HepG2 (cell line): ENCODE measurements at regions not wholly inside any gene's neighbourhood (a gene's known extent, or its start where the extent isn't known, plus 50 kb on each side); places are given as distances from the start of the nearest gene placed in this dataset.

Source experiments
- ATAC-seq: fragments of 200-7000 bp; cut with Tn5 transposase; 3 replicates; pipeline ENCODE4 v1.9.1; 2020; ENCODE audit warnings: mild to moderate bottlenecking, moderate library complexity
- BruUV-seq: library from RNA; stranded (reverse); fragments of 400-500 nt; replicated peaks from 2 replicates; lab custom pipeline; 2021; lab: Mats Ljungman, UMichigan
- CTCF ChIA-PET: fragments of 300-600 bp; formaldehyde crosslinking; extraction: SDS; loops from one replicate; lab custom pipeline; 2021; ENCODE audit warnings: low total read pairs, inconsistent platforms, low intra/inter-chr PET ratio; lab: Yijun Ruan, JAX
- POLR2A ChIA-PET: fragments of 350-600 bp; sonication (Branson Sonifier 250); formaldehyde crosslinking; loops from one replicate; lab custom pipeline; 2020; ENCODE audit warnings: antibody characterized with exemption, inconsistent platforms; lab: Yijun Ruan, JAX
- DNase-seq: peaks from one replicate; pipeline ENCODE4 v3.0.0-alpha.2; 2015; ENCODE audit warnings: low spot score
- FAIRE-seq: peaks from 3 replicates; lab custom pipeline; 2011; peaks lifted over from hg19 to GRCh38; lab: Jason Lieb, UNC
- H2AFZ ChIP-seq: one replicate; pipeline ENCODE4 v1.6.1; 2011; ENCODE audit warnings: low read length, inconsistent platforms
- H3K27ac ChIP-seq: fragments of 300-600 bp; 3 replicates; pipeline ENCODE4 v1.8.0; 2011; ENCODE audit warnings: mixed run types, mild to moderate bottlenecking, mixed read lengths, low read length, inconsistent platforms; ENCODE audit not compliant: insufficient read depth; ENCODE audit errors: extremely low read length
- H3K27me3 ChIP-seq, 2 experiments: fragments of 200-600 bp in 1 of 2; 2 replicates in 1 of 2; 3 replicates in 1 of 2; pipeline versions ENCODE4 v1.6.0 to v1.8.0; 2011; ENCODE audit warnings: low read length in 2 of 2, mild to moderate bottlenecking in 2 of 2, moderate library complexity in 2 of 2, inconsistent platforms in 1 of 2; ENCODE audit not compliant: insufficient read depth in 2 of 2, control insufficient read depth in 1 of 2
- H3K36me3 ChIP-seq, 2 experiments: fragments of 200-600 bp in 1 of 2; replicated peaks in 1 of 2; 2 replicates in 1 of 2; 3 replicates in 1 of 2; pipeline versions ENCODE4 v1.5.1 to v1.8.0; 2011; ENCODE audit warnings: low read length in 2 of 2, inconsistent platforms in 1 of 2; ENCODE audit not compliant: insufficient read depth in 2 of 2, control insufficient read depth in 1 of 2
- H3K4me1 ChIP-seq: 2 replicates; pipeline ENCODE4 v1.5.1; 2012; ENCODE audit warnings: low read length, inconsistent platforms; ENCODE audit not compliant: insufficient read depth
- H3K4me2 ChIP-seq: 2 replicates; pipeline ENCODE4 v1.6.0; 2011; ENCODE audit warnings: low read depth, low read length, inconsistent platforms
- H3K4me3 ChIP-seq, 3 experiments: fragments of 200-600 bp in 1 of 3; sonication (generic), shearing (Covaris generic) in 1 of 3; replicated peaks in 1 of 3; 2 replicates each; pipeline ENCODE4 v1.5.1; 2011 to 2016; ENCODE audit warnings: low read length in 3 of 3, inconsistent platforms in 2 of 3, low read depth in 2 of 3, mild to moderate bottlenecking in 2 of 3, control low read depth in 1 of 3, mixed read lengths in 1 of 3; ENCODE audit not compliant: insufficient read depth in 1 of 3
- H3K79me2 ChIP-seq: one replicate; pipeline ENCODE4 v1.6.1; 2011; ENCODE audit warnings: low read length, inconsistent platforms; ENCODE audit not compliant: insufficient read depth
- H3K9ac ChIP-seq: 2 replicates; pipeline ENCODE4 v1.6.0; 2011; ENCODE audit warnings: mild to moderate bottlenecking, low read depth, low read length, inconsistent platforms; ENCODE audit not compliant: insufficient read depth
- H3K9me3 ChIP-seq: 2 replicates; pipeline ENCODE4 v1.5.1; 2012; ENCODE audit warnings: mild to moderate bottlenecking, low read length
- H4K20me1 ChIP-seq: 2 replicates; pipeline ENCODE4 v1.6.0; 2011; ENCODE audit warnings: inconsistent platforms, mild to moderate bottlenecking, low read length, moderate library complexity; ENCODE audit not compliant: insufficient read depth
- AGO2 ChIP-seq: fragments of 200-400 bp; formaldehyde crosslinking; optimal IDR thresholded peaks from 2 replicates; pipeline ENCODE3; 2017; ENCODE audit warnings: mild to moderate bottlenecking, low read depth, low read length, moderate library complexity
- CBX2 ChIP-seq, 2 experiments: fragments of 200-600 bp in 1 of 2; sonication (generic); formaldehyde crosslinking in 1 of 2; IDR thresholded peaks; 2 replicates each; pipeline versions ENCODE4 v1.7.0 to v1.8.1; 2018 to 2022; ENCODE audit warnings: low read depth in 2 of 2, low read length in 1 of 2, mild to moderate bottlenecking in 1 of 2, missing genetic modification reagents in 1 of 2
- CCAR2 ChIP-seq: fragments of 200-400 bp; formaldehyde crosslinking; optimal IDR thresholded peaks from 2 replicates; pipeline ENCODE3; 2018; ENCODE audit warnings: low read depth, mild to moderate bottlenecking, low read length, moderate library complexity
- KMT2A ChIP-seq: sonication (generic); formaldehyde crosslinking; IDR thresholded peaks from 2 replicates; pipeline ENCODE4 v1.4.0; 2020; ENCODE audit warnings: missing genetic modification reagents
- NBN ChIP-seq: fragments of 450-650 bp; conservative IDR thresholded peaks from 2 replicates; pipeline ENCODE4 v1.6.1; 2017
- NFIB ChIP-seq: sonication (generic); formaldehyde crosslinking; IDR thresholded peaks from 2 replicates; pipeline ENCODE4 v1.9.0; 2021; ENCODE audit warnings: missing genetic modification reagents, mild to moderate bottlenecking, borderline replicate concordance
- NFKB2 ChIP-seq: sonication (generic); formaldehyde crosslinking; IDR thresholded peaks from 2 replicates; pipeline ENCODE4 v1.4.0; 2020; ENCODE audit warnings: missing genetic modification reagents, borderline replicate concordance
- RFX5 ChIP-seq: IDR thresholded peaks from 2 replicates; pipeline ENCODE4 v1.6.1; 2011; ENCODE audit warnings: low read depth, low read length, improper control_type of control experiment
- SP2 ChIP-seq: sonication (generic); formaldehyde crosslinking; IDR thresholded peaks from 2 replicates; pipeline ENCODE4 v1.5.1; 2020; ENCODE audit warnings: mild to moderate bottlenecking, missing genetic modification reagents
- ZNF207 ChIP-seq: fragments of 450-650 bp; IDR thresholded peaks from 2 replicates; pipeline ENCODE4 v1.6.1; 2016; ENCODE audit warnings: antibody characterized with exemption, borderline replicate concordance
- ZNF572 ChIP-seq: sonication (generic); formaldehyde crosslinking; IDR thresholded peaks from 2 replicates; pipeline ENCODE4 v1.5.1; 2020; ENCODE audit warnings: mild to moderate bottlenecking, missing genetic modification reagents
- WGBS: methylation state at CpG from one replicate; pipeline ENCODE4 v1.1.6; 2017; ENCODE audit warnings: low lambda C conversion rate; 5-methylcytosine and 5-hydroxymethylcytosine counted together
- in situ Hi-C: cut with HindIII; loops from 2 replicates; pipeline ENCODE4 v1.10.0; 2017; ENCODE audit warnings: low pct_unique_long_range_greater_than_20kb; ENCODE audit not compliant: extremely low pct_ligation_motif_present
- intact Hi-C: fragments of 100-400 bp; cut with micrococcal nuclease; formaldehyde crosslinking; loops from one replicate; pipeline ENCODE4 v1.10.0; 2022; ENCODE audit not compliant: unreplicated experiment
- TF ChIP-seq, protein P1 (sequence below): sonication (generic); formaldehyde crosslinking; IDR thresholded peaks from 2 replicates; pipeline ENCODE4; 2020; ENCODE audit warnings: missing genetic modification reagents, mild to moderate bottlenecking, borderline replicate concordance

DNA sequence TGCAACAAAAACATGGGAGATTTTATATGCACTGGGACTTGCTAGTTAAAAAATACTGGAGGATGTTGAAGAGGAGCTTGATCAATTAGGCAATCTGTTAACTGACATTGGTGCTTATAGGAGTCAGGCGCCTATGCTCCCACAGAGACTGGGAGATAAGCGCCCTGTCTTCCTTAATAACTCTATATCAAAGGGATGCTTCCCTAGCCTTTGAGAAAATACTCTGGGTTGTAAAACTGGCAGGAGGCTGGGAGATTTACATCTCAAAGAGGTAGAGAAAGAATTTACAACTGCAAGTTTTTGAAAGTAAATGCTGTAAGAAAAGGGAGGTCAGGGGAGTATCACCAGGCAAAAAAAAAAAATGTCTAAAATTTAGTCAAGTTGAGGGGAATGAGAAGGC, 325.4 kb downstream of the PCDH10 start:
- H3K4me1 ChIP-seq: no peaks in the 10 kb centered on the region
- intact Hi-C loops: no loop called here
- FAIRE-seq (no peak), ATAC-seq (no peak), DNase-seq (no peak)
- WGBS: 67% methylated on average over 2 of the region's 2 CpGs
- in situ Hi-C loops: no loop called here
- no peaks in the 10 kb centered on the region for H3K79me2 ChIP-seq
- H3K36me3 ChIP-seq: no peaks in the 10 kb centered on the region
- no peaks in the 10 kb centered on the region for H3K27me3 ChIP-seq
- ChIA-PET CTCF (no interaction called here), POLR2A (no interaction called here)
- no peaks in the 10 kb centered on the region for H4K20me1 ChIP-seq
- H3K4me2 ChIP-seq: no peak overlapping the region
- no peak overlapping the region for H2AFZ ChIP-seq
- TF ChIP-seq RFX5 (no peak), NFKB2 (CRISPR knock-in tag) (no peak), ZNF207 (no peak), NFIB (CRISPR knock-in tag) (no peak), NBN (no peak), KMT2A (no peak), SP2 (CRISPR knock-in tag) (no peak), CBX2 (IDR thresholded peaks at IDR 0.05; ENCODE audit: low read depth, low read length) (no peak), CBX2 (CRISPR knock-in tag; IDR thresholded peaks at IDR 0.05; ENCODE audit: low read depth) (no peak), ZNF572 (CRISPR knock-in tag) (no peak), CCAR2 (no peak), AGO2 (no peak)
- TF ChIP-seq, protein P1, sequence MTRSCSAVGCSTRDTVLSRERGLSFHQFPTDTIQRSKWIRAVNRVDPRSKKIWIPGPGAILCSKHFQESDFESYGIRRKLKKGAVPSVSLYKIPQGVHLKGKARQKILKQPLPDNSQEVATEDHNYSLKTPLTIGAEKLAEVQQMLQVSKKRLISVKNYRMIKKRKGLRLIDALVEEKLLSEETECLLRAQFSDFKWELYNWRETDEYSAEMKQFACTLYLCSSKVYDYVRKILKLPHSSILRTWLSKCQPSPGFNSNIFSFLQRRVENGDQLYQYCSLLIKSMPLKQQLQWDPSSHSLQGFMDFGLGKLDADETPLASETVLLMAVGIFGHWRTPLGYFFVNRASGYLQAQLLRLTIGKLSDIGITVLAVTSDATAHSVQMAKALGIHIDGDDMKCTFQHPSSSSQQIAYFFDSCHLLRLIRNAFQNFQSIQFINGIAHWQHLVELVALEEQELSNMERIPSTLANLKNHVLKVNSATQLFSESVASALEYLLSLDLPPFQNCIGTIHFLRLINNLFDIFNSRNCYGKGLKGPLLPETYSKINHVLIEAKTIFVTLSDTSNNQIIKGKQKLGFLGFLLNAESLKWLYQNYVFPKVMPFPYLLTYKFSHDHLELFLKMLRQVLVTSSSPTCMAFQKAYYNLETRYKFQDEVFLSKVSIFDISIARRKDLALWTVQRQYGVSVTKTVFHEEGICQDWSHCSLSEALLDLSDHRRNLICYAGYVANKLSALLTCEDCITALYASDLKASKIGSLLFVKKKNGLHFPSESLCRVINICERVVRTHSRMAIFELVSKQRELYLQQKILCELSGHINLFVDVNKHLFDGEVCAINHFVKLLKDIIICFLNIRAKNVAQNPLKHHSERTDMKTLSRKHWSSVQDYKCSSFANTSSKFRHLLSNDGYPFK (CRISPR knock-in tag): no peak
- no peak overlapping the region for H3K27ac ChIP-seq
- H3K9ac ChIP-seq: no peak overlapping the region
- no TSS peak for BruUV-seq
- H3K4me3 ChIP-seq: no peak overlapping the region
- no peaks in the 10 kb centered on the region for H3K9me3 ChIP-seq
